ENCODE measurements at regions not wholly inside any gene's neighbourhood (a gene's known extent, or its start where the extent isn't known, plus 50 kb on each side); places are given as distances from the start of the nearest gene placed in this dataset.

DNA sequence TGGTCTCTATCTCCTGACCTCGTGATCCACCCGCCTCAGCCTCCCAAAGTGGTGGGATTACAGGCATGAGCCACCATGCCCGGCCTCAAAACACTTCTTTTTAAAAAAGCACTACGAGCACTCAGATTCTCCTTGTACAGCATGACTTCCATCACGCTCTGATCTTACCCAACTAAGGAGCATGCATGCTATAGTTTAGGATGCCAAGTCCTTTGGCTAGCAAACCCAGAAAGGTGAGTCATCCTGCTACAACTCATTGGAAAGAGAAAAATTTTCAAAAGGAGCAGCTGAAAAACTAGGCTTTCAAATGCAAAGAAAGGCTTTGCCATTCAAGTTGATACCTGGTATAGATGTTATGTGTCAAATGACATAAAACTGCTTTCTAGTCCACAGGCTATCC lies 70.3 kb upstream of the PRICKLE2 start:
- ChIA-PET CTCF (no interaction called here), POLR2A (no interaction called here)

DNA sequence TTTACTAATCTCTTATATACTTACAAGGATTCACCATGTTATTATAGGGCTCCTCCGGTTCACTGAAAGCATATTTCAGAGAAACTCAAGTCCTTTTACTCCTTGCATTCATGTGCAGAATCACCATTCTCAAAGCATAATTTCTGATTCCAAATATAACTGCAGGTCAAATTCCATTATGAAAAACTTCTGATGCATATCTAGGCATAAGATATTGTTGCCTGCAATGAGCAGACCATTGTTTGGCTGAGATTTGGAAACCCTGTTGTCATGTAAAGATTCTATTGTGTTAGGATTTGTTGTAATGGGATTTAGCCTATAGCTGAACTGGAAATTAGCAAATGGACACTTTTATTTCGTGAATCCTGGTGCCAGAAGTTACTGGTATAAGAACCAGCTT lies 69.5 kb upstream of the PRICKLE2 start:
- Histone ChIP-seq H3K9me2 (ENCODE audit: insufficient read depth) (no peaks in the 10 kb centered on the region), H3K9me3 (ENCODE audit: control insufficient read depth in 1 of 2, insufficient read depth in 1 of 2, low read depth in 1 of 2, low read length in 2 of 2) (no peaks in the 10 kb centered on the region), H3K4me3 (replicated peaks in 1 of 2; ENCODE audit: low read depth in 1 of 2, low read length in 2 of 2) (no peak overlapping the region), H3K4me2 (ENCODE audit: low read length) (no peak overlapping the region), H2AFZ (ENCODE audit: low read depth, low read length, poor library complexity, severe bottlenecking) (no peak overlapping the region), H3K4me1 (ENCODE audit: control insufficient read depth in 1 of 2, insufficient read depth in 2 of 2, low read length in 2 of 2) (peaks cover 0 to 9% of the 10 kb centered on the region in 2 experiments; a peak in 1 of 4 replicates), H3K36me3 (ENCODE audit: control insufficient read depth in 1 of 2, insufficient read depth in 2 of 2, low read length in 2 of 2) (no peaks in the 10 kb centered on the region), H3K9ac (ENCODE audit: low read length) (no peak overlapping the region), H3K27me3 (ENCODE audit: insufficient read depth, low read length) (no peaks in the 10 kb centered on the region), H4K20me1 (ENCODE audit: insufficient read depth) (no peaks in the 10 kb centered on the region), H3K27ac (ENCODE audit: low read depth, low read length) (no peak overlapping the region), H3K79me2 (ENCODE audit: insufficient read depth, low read length) (no peaks in the 10 kb centered on the region)
- CTCF ChIA-PET = no interaction called here
- intact Hi-C loops (cut with micrococcal nuclease) = no loop called here
- DNase-seq (ENCODE audit: low read depth, low spot score) = no peak
- POLR2A ChIA-PET = no interaction called here
- no TSS peak for BruUV-seq (replicated peaks)
- no peak for TF ChIP-seq EZH2phosphoT487 (IDR thresholded peaks at IDR 0.05; ENCODE audit: borderline replicate concordance)
- TF ChIP-seq POLR2A (IDR thresholded peaks at IDR 0.05; ENCODE audit: borderline replicate concordance, extremely low read depth, insufficient read depth, insufficient read length) = no peak
- TF ChIP-seq, protein P1, sequence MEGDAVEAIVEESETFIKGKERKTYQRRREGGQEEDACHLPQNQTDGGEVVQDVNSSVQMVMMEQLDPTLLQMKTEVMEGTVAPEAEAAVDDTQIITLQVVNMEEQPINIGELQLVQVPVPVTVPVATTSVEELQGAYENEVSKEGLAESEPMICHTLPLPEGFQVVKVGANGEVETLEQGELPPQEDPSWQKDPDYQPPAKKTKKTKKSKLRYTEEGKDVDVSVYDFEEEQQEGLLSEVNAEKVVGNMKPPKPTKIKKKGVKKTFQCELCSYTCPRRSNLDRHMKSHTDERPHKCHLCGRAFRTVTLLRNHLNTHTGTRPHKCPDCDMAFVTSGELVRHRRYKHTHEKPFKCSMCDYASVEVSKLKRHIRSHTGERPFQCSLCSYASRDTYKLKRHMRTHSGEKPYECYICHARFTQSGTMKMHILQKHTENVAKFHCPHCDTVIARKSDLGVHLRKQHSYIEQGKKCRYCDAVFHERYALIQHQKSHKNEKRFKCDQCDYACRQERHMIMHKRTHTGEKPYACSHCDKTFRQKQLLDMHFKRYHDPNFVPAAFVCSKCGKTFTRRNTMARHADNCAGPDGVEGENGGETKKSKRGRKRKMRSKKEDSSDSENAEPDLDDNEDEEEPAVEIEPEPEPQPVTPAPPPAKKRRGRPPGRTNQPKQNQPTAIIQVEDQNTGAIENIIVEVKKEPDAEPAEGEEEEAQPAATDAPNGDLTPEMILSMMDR (IDR thresholded peaks at IDR 0.05 in 2 of 3, conservative IDR thresholded peaks at IDR 0.05 in 1 of 3; ENCODE audit: borderline replicate concordance in 1 of 3, insufficient read depth in 1 of 3, low read depth in 2 of 3, low read length in 2 of 3) = no peak
- TF ChIP-seq JUND (IDR thresholded peaks at IDR 0.05) = no peak
- TF ChIP-seq TCF7L2 (IDR thresholded peaks at IDR 0.05; ENCODE audit: borderline replicate concordance, extremely low read depth, insufficient read depth, insufficient read length) = no peak
- TF ChIP-seq POLR2AphosphoS5 (IDR thresholded peaks at IDR 0.05; ENCODE audit: low read depth, low read length) = no peak
- TF ChIP-seq CEBPB (IDR thresholded peaks at IDR 0.05; ENCODE audit: low read depth) = no peak
- TF ChIP-seq, protein P2, sequence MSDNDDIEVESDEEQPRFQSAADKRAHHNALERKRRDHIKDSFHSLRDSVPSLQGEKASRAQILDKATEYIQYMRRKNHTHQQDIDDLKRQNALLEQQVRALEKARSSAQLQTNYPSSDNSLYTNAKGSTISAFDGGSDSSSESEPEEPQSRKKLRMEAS (IDR thresholded peaks at IDR 0.05) = no peak
- TF ChIP-seq EGR1 (IDR thresholded peaks at IDR 0.05; ENCODE audit: low read depth) = no peak
- no peak for TF ChIP-seq CBX3 (IDR thresholded peaks at IDR 0.05; ENCODE audit: low read depth)
- TF ChIP-seq ZFX (IDR thresholded peaks at IDR 0.05) = no peak
- TF ChIP-seq YY1 (IDR thresholded peaks at IDR 0.05; ENCODE audit: extremely low read depth, insufficient replicate concordance, low read depth, low read length) = no peak
- TF ChIP-seq FOSL1 (IDR thresholded peaks at IDR 0.05; ENCODE audit: low read depth) = no peak
- ATAC-seq = no peak
- RAD21 ChIA-PET (ENCODE audit: low non-redundant PET in 1 of 2, low total read pairs in 2 of 2, uncharacterized antibody in 2 of 2, unreplicated experiment in 2 of 2) = no interaction called here

More for the DNA sequence above, 70.3 kb upstream of the PRICKLE2 start:
- TF ChIP-seq EZH2 (IDR thresholded peaks at IDR 0.05) = no peak
- TF ChIP-seq, protein P3, sequence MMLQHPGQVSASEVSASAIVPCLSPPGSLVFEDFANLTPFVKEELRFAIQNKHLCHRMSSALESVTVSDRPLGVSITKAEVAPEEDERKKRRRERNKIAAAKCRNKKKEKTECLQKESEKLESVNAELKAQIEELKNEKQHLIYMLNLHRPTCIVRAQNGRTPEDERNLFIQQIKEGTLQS (IDR thresholded peaks at IDR 0.05) = no peak
- TF ChIP-seq SIN3A (IDR thresholded peaks at IDR 0.05; ENCODE audit: low read depth) = no peak
- BruUV-seq (replicated peaks) = no TSS peak
- Histone ChIP-seq H3K4me1 (ENCODE audit: control insufficient read depth in 1 of 2, insufficient read depth in 2 of 2, low read length in 2 of 2) (peaks cover 0 to 9% of the 10 kb centered on the region in 2 experiments; a peak in 1 of 4 replicates), H3K79me2 (ENCODE audit: insufficient read depth, low read length) (no peaks in the 10 kb centered on the region), H3K36me3 (ENCODE audit: control insufficient read depth in 1 of 2, insufficient read depth in 2 of 2, low read length in 2 of 2) (no peaks in the 10 kb centered on the region), H3K4me3 (replicated peaks in 1 of 2; ENCODE audit: low read depth in 1 of 2, low read length in 2 of 2) (no peak overlapping the region), H3K9me2 (ENCODE audit: insufficient read depth) (no peaks in the 10 kb centered on the region), H3K4me2 (ENCODE audit: low read length) (no peak overlapping the region), H3K9ac (ENCODE audit: low read length) (no peak overlapping the region), H3K27ac (ENCODE audit: low read depth, low read length) (no peak overlapping the region), H2AFZ (ENCODE audit: low read depth, low read length, poor library complexity, severe bottlenecking) (no peak overlapping the region), H4K20me1 (ENCODE audit: insufficient read depth) (no peaks in the 10 kb centered on the region), H3K27me3 (ENCODE audit: insufficient read depth, low read length) (no peaks in the 10 kb centered on the region), H3K9me3 (ENCODE audit: control insufficient read depth in 1 of 2, insufficient read depth in 1 of 2, low read depth in 1 of 2, low read length in 2 of 2) (no peaks in the 10 kb centered on the region)
- RAD21 ChIA-PET (ENCODE audit: low non-redundant PET in 1 of 2, low total read pairs in 2 of 2, uncharacterized antibody in 2 of 2, unreplicated experiment in 2 of 2) = no interaction called here
- DNase-seq (ENCODE audit: low read depth, low spot score) (no peak), ATAC-seq (no peak)
- intact Hi-C loops (cut with micrococcal nuclease) = no loop called here
